MCF 10A (cell line): ENCODE measurements at regions not wholly inside any gene's neighbourhood (a gene's known extent, or its start where the extent isn't known, plus 50 kb on each side); places are given as distances from the start of the nearest gene placed in this dataset.

Source experiments
- BruUV-seq: library from RNA; stranded (reverse); fragments of 400-500 nt; replicated peaks from 2 replicates; lab custom pipeline; 2021; lab: Mats Ljungman, UMichigan
- CTCF ChIA-PET: fragments of 300-600 bp; sonication (Branson Sonifier 250); formaldehyde crosslinking; extraction: SDS; loops from one replicate; lab custom pipeline; 2021; ENCODE audit warnings: antibody characterized with exemption, inconsistent platforms; lab: Yijun Ruan, JAX
- POLR2A ChIA-PET: fragments of 300-600, 350-650 bp; sonication (Branson Sonifier 250); formaldehyde crosslinking; extraction: SDS; loops from one replicate; lab custom pipeline; 2020; ENCODE audit warnings: antibody characterized with exemption, inconsistent platforms; lab: Yijun Ruan, JAX
- DNase-seq: peaks from one replicate; pipeline ENCODE4 v3.0.0-alpha.2; 2018; ENCODE audit not compliant: unreplicated experiment
- H3K27ac Mint-ChIP-seq: one replicate; pipeline ENCODE4 v1.8.0; 2022; ENCODE audit warnings: mild to moderate bottlenecking, low read depth, mixed read lengths; ENCODE audit not compliant: unreplicated experiment
- H3K27me3 Mint-ChIP-seq: one replicate; pipeline ENCODE4 v1.8.0; 2022; ENCODE audit warnings: mixed read lengths; ENCODE audit not compliant: insufficient read depth, unreplicated experiment
- H3K36me3 Mint-ChIP-seq: one replicate; pipeline ENCODE4 v1.8.0; 2022; ENCODE audit warnings: mild to moderate bottlenecking, moderate library complexity, mixed read lengths; ENCODE audit not compliant: insufficient read depth, unreplicated experiment
- H3K4me1 Mint-ChIP-seq: one replicate; pipeline ENCODE4 v1.8.0; 2022; ENCODE audit warnings: mixed read lengths; ENCODE audit not compliant: insufficient read depth, unreplicated experiment
- H3K4me3 Mint-ChIP-seq: one replicate; pipeline ENCODE4 v1.8.0; 2022; ENCODE audit warnings: mild to moderate bottlenecking, moderate library complexity, mixed read lengths; ENCODE audit not compliant: unreplicated experiment
- H3K9me3 Mint-ChIP-seq: one replicate; pipeline ENCODE4 v1.8.0; 2022; ENCODE audit warnings: mixed read lengths; ENCODE audit not compliant: unreplicated experiment
- intact Hi-C: fragments of 100-400 bp; cut with micrococcal nuclease; formaldehyde crosslinking; loops from 2 replicates; pipeline ENCODE4 v1.14.1; 2022
- TF ChIP-seq, protein P1 (sequence below): fragments of 200-600 bp; IDR thresholded peaks from one replicate; pipeline ENCODE4 v1.8.0; 2022; ENCODE audit warnings: antibody characterized with exemption, mild to moderate bottlenecking; ENCODE audit not compliant: unreplicated experiment

DNA sequence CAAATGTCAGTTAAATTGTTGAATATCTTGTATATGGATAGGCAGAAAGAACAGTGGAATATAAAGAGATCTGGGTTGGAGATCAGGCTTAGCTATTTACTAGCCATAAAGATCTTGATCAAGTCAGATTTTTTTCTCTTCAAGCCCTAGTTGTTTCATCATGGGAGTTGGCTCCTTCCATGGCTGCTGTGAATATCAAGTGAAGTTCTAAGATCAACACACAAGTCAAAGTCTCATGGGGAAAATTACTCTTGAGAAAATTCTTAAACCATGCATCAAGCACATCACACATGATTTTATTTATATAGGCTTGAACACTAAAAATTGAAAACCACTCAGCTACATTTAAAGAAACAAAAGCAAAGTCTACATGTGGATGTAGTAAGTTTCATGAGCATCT is 79.8 kb downstream of the C1D start:
- H3K27me3 Mint-ChIP-seq = no peaks in the 10 kb centered on the region
- CTCF ChIA-PET = no interaction called here
- POLR2A ChIA-PET = no interaction called here
- intact Hi-C loops = no loop called here
- no peak overlapping the region for H3K27ac Mint-ChIP-seq
- H3K9me3 Mint-ChIP-seq = peaks cover 7% of the 10 kb centered on the region
- TF ChIP-seq, protein P1, sequence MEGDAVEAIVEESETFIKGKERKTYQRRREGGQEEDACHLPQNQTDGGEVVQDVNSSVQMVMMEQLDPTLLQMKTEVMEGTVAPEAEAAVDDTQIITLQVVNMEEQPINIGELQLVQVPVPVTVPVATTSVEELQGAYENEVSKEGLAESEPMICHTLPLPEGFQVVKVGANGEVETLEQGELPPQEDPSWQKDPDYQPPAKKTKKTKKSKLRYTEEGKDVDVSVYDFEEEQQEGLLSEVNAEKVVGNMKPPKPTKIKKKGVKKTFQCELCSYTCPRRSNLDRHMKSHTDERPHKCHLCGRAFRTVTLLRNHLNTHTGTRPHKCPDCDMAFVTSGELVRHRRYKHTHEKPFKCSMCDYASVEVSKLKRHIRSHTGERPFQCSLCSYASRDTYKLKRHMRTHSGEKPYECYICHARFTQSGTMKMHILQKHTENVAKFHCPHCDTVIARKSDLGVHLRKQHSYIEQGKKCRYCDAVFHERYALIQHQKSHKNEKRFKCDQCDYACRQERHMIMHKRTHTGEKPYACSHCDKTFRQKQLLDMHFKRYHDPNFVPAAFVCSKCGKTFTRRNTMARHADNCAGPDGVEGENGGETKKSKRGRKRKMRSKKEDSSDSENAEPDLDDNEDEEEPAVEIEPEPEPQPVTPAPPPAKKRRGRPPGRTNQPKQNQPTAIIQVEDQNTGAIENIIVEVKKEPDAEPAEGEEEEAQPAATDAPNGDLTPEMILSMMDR = no peak
- no TSS peak for BruUV-seq
- no peaks in the 10 kb centered on the region for H3K4me1 Mint-ChIP-seq
- H3K36me3 Mint-ChIP-seq = no peaks in the 10 kb centered on the region
- H3K4me3 Mint-ChIP-seq = no peak overlapping the region
- DNase-seq = no peak

DNA sequence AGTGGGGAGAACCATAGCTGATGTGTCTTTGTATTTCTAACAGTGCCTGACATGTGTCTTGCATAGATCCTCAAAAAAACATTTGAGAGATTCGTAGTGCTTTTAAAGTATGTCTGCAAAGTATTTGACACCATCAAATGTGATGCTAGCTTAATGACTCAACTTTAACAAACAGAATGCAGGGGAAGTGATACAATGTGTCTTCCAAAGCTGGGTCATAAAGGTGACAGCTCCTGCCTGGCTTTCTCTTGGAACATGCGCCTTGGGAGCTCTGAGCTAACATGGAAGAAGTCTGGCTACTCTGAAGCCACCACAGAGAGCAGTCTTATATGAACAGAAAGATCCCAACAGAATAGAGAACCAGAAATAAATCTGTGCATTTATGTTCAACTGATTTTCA is 78.2 kb downstream of the C1D start:
- BruUV-seq = no TSS peak
- POLR2A ChIA-PET = interaction anchor here (0.6 to 3.6 kb wide), 5 partner anchors 13 to 268 kb away, joined by 3 to 13 read pairs (median 3); partner anchors contain the start of gene PPP3R1
- Mint-ChIP-seq H3K9me3 (peaks cover 7% of the 10 kb centered on the region), H3K4me3 (no peak overlapping the region), H3K27ac (no peak overlapping the region), H3K27me3 (no peaks in the 10 kb centered on the region), H3K36me3 (no peaks in the 10 kb centered on the region), H3K4me1 (no peaks in the 10 kb centered on the region)
- TF ChIP-seq, protein P1 = no peak
- CTCF ChIA-PET = interaction anchor here (0.6 kb wide), 1 partner anchor 8 kb away, joined by 3 read pairs; no protein-coding TSS in a partner anchor
- DNase-seq = no peak
- intact Hi-C loops = no loop called here

DNA sequence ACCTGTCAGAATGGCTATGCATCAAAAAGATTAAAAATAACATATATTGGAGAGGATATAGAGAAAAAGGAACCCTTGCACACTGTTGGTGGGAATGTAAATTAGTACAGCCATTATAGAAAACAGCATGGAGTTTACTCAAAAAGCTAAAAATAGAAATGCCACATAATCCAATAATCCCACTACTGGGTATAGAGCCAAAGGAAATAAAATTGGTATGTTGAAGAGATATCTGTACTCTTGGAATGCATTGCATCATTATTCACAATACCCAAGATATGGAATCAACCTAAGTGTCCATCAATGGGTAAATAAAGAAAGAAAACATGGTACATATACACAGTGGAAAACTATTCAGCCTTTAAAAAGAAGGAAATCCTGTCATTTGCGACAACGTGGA is 77.2 kb downstream of the C1D start:
- CTCF ChIA-PET = interaction anchor here (0.6 to 0.7 kb wide), 3 partner anchors 9 to 1558 kb away, joined by 3 to 5 read pairs (median 4); no protein-coding TSS in a partner anchor
- DNase-seq = no peak
- no TSS peak for BruUV-seq
- Mint-ChIP-seq H3K27ac (no peak overlapping the region), H3K9me3 (peaks cover 7% of the 10 kb centered on the region), H3K27me3 (no peaks in the 10 kb centered on the region), H3K4me3 (no peak overlapping the region), H3K4me1 (no peaks in the 10 kb centered on the region), H3K36me3 (no peaks in the 10 kb centered on the region)
- POLR2A ChIA-PET = interaction anchor here (0.6 to 3.6 kb wide), 4 partner anchors 12 to 1884 kb away, joined by 3 to 13 read pairs (median 4); no protein-coding TSS in a partner anchor
- TF ChIP-seq, protein P1 = no peak
- intact Hi-C loops = no loop called here

DNA sequence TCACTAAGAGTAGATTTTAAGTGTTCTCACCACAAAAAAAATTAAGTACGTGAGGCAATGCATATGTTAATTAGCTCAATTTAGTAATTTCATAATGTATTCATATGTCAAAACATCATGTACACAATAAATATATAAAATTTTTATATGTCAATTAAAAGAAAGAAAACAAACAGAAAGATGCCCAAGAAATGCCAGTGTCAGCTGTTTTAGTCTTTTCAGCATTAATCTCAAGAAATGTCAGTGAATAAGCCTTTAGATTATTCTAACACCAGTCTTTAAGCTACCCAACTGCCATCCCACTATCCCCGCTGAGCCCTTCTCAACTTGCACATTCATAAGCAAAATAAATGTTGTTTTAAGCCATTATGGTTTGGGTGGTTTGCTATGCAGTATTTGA is 76.5 kb downstream of the C1D start:
- TF ChIP-seq, protein P1 = no peak
- POLR2A ChIA-PET = interaction anchor here (0.6 to 3.6 kb wide), 3 partner anchors 11 to 1885 kb away, joined by 3 to 13 read pairs (median 3); no protein-coding TSS in a partner anchor
- no peaks in the 10 kb centered on the region for H3K27me3 Mint-ChIP-seq

More for the DNA sequence above, 76.5 kb downstream of the C1D start:
- Mint-ChIP-seq H3K27ac (no peak overlapping the region), H3K9me3 (peaks cover 6% of the 10 kb centered on the region), H3K4me1 (no peaks in the 10 kb centered on the region), H3K36me3 (no peaks in the 10 kb centered on the region), H3K4me3 (no peak overlapping the region)
- CTCF ChIA-PET = interaction anchor here (0.6 to 0.8 kb wide), 5 partner anchors 10 to 1575 kb away, joined by 3 to 5 read pairs (median 3); no protein-coding TSS in a partner anchor
- no peak for DNase-seq
- BruUV-seq = no TSS peak
- intact Hi-C loops = no loop called here
